SIG-M5 treated with dmso at 0.1 percent for 504 hours (cell line): ENCODE measurements at regions not wholly inside any gene's neighbourhood (a gene's known extent, or its start where the extent isn't known, plus 50 kb on each side); places are given as distances from the start of the nearest gene placed in this dataset.
A peak's percentile ranks its signal among the peaks of the same experiment; 100 is the strongest.
"Not testable (repeated sequence)": the region's sequence is repeated elsewhere in the genome, so short reads cannot be mapped to it uniquely, and the experiment has no call there.

Source experiments
- DNase-seq: peaks from one replicate; lab custom pipeline; 2025; ENCODE audit not compliant: unreplicated experiment; lab: John Stamatoyannopoulos, UW

DNA sequence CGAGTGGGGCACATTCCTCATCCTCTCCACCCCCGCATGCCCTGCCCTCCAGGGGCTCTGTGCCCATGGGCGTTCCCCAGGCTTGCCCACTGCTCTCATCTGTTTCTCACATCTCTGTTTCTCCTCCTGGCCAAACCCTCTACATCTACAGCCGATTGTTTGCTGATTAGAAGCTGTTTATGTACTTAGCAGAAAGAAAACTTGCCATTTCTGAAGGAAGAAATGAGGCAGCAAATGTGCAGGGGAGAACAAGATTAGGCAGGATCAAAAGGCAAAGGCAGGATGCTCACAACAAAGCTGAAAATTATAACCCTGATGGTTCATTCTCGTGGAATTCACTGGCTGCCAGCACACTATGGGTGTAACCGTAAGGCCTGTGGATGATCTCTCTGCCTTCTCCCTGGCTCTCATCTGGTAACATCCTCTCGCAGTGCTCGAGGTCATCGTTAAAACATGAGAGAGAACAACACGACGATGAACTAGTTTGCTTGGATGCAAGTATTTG lies 111.6 kb upstream of the KLF14 start:
- no peak for DNase-seq

DNA sequence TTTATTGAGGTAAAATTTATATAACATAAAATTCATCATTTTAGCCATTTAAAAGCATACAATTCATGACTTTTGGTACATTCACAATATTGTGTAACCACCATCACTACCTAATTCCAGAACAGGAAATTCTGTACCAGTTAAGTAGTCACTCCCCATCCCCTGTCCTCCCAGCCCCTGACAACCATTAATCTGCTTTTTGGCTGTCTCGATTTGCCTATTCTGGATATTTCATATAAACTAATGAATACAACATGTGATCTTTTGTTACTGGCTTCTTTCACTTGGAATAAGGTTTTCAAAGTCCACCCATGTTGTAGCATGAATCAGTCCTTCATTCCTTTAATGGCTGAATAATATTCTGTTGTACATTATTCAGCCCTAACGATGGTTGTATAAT lies 115.6 kb upstream of the KLF14 start:
- no peak for DNase-seq

- DNase-seq, result no peak
Measured at GRCh38 chr7:130850956-130851355, 116.9 kb upstream of the KLF14 start.

DNA sequence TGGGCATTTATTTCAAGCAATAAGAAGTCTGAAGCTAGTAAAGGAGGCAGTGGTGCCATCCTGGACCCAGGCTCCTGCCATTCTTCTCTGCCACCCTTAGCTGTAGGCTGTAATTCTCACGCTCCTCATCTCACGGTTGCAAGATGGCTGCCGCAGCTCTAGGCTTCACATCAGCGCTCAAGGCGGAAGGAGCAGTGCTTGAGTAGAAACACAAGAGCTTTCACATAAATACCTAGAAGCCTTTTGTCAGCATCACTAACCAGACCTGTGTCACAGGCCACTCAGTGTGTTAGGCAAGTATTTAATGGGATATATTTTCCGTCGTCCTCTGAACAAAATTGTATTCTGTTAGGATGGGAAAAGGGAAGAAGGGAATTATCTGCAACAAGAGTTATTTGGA lies 118.9 kb upstream of the KLF14 start:
- DNase-seq, result no peak

DNA sequence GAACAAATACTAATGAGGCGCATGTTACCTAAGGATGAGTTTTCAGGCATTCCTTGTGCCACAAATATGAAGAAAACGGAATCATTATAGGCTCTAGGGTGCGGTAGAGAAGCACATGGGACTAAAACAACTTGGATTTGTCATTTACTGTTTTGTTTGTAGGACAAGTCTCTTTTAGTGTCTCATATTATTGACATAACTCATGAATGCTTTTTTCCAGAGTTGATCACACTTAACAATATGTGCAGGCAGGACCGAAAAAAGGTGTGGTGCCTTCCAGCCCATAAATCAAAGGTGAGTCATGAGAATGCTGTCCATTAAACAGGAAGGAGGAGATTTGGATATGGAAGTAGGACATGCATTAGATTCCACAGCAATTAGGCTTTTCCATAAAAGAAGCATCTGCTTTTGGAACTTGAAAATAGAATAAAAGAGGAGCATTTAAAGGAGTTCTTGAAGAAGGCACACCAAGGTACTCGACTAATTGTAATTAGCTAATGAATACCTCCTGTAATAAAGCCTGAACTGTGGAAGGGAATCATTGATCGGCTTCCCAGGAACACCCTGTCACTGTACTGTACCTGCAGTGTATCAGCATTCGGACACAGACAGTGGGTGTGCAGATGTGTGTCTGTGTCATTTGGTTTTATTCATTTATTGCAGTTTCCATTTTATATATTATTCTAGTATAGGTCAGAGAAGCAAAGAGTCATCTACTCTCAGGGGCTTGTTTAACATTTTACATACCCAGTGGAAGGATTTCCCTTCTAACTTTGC lies 119.7 kb upstream of the KLF14 start:
- DNase-seq, result no peak

DNA sequence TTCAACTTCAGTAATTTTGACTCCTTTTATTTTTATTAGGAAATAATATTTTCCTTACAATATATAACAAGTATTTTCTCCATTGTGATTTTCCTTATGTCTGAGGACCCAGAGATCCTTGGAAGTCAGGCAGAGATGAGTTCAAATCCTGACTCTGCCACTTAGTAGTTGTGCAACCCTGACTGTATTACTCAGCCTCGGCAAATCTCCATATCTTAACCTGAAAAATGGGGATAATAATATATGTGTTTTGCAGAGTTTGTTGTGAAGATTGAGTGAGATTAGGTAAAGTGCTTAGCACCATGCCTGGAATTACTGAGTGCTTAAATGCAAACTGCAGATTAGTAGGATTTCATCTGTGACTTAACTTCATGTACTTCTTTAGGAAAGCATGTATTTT lies 120.5 kb upstream of the KLF14 start:
- DNase-seq, result no peak

DNA sequence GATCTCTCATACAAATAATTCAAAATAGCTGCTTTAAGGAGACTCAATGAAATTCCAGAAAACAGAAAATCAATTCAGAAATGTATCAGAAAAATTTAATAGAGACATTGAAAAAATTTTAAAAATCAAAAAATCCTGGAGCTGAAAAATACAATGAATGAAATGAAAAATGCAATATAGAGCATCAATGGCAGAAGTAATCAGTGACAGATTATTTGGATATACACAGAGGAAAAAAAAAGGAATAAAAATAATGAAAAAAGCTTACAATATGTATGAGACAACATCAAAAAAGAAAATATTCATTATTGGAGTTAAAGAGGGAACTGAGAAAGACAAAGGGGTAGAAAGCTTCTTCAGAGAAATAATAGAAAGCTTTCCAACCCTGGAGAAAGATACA lies 122.9 kb upstream of the KLF14 start:
- no peak for DNase-seq

GRCh38 chr7:130860832-130861231 lies 126.8 kb upstream of the KLF14 start:
- DNase-seq, result not testable (repeated sequence)

- DNase-seq, result peak; percentile 20
Measured at GRCh38 chr7:130865408-130866236, 131.6 kb upstream of the KLF14 start.

GRCh38 chr7:130867039-130867438 lies 133.0 kb upstream of the KLF14 start:
- no peak for DNase-seq

DNA sequence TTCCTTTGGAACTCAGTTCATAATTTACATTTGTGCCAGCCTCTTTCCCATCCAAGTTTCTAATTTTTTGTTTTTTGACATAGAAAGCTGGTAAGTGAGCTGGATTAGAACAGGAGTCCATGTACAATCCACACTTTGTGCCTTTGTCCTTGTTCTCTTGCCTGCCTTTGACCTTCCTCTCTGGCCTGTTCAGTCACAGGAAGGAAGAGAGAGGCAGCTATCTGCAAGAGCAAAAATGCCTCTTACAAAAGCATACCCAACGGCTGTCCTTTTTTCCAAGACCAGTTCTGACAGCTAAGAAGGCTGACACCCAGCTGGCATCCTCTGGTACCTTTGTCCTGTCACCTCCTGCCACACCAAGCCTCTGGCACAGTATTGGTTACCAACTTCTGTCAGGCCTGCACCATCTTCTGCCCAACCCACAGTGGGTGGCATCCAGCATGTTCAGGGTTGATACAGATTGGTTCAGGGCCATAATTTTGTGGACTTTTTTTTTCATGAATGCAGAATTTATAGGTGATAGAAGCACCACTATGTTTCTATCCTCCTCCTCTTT lies 133.7 kb upstream of the KLF14 start:
- no peak for DNase-seq

DNA sequence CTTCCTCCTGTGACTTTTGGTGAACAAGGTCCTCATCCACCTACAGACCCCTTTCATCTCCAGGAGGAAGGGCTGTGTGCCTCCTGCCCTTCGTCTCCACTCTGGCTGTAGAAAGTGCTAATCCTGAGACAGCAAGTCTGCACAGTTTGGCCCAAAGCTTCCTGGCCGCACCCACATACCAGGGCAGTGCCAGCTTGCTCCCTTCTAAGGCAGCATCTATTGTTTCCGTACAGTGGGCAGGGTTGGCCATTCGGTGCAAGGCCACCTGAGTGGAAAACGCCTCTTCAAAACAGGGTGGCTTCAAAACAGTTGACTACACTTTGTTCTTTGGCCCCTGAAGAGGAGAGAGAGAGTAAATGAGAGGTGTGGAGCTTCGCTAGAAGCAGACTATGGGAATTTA lies 134.1 kb upstream of the KLF14 start:
- no peak for DNase-seq

- DNase-seq, result no peak
Measured at GRCh38 chr7:130869918-130870317, 135.9 kb upstream of the KLF14 start.

- DNase-seq, result no peak
Measured at GRCh38 chr7:130872341-130872740, 138.3 kb upstream of the KLF14 start.

DNA sequence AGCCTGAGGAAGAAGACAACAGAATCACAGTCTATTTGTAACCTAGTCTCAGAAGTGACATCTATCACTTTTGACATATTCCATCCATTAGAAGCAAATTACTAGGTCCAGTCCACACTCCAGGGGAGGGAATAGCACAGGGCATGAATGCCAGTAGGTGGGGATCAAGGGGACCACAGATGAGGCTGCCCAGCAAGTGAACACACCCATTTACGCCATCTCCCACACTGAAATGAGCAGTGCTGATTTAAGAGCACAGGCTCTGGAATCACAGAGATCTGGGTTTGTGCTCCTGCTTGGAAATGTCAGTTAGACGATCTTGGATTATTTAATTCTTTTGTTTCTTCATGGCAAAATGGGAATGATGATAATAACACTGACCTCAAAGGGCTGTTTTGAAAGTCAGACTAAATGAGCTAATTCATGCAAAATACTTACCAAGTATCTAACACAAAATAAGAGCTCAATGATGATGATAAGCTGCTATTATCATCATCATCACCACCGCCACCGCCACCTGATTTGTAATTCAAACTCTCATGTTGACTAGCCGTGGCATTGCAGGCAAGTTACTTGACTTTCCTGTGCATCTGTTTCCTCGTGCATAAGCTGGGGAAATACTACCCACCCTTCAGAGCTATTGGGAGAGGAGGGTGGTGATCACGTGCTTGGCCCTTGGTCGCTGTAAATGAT lies 138.9 kb upstream of the KLF14 start:
- DNase-seq, result no peak

GRCh38 chr7:130874071-130874915 lies 140.3 kb upstream of the KLF14 start:
- no peak for DNase-seq

DNA sequence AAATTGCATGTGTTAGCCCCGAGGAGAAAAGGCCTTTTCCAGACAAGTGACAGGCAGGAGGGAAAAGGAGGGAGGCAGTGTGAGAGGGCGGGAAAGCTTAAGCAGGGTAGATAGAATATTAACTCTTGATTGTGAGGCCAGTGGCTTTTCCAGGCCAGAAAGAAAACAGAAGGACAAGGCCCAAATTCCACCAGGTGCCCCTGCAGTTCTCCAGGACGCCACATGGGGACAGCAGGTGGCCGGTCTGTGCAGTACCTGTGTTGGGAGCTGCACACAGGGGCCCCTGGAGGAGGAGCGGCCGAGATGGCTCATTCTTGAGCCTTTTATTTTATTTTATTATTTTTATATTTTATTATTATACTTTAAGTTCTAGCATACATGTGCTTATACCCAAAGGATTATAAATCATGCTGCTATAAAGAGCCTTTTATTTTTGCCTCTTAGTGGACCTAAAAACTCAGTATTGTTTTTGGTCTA lies 141.3 kb upstream of the KLF14 start:
- DNase-seq, result no peak

DNA sequence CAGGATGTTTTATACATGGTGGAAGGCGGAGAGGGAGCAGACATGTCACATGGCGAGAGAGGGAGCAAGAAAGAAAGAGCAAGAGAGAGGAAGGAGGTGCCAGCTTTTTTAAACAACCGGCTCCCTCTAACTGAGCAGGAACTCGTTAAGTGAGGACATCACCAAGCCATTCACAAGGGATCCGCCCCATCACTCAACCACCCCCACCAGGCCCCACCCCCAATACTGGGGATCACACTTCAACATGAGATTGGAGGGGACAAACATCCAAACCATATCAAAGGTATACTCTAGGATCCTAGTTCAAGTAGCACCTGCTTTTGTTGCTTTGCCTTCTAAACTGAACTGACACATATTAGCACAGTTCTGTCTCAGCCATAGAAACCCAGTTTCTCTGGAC lies 141.9 kb upstream of the KLF14 start:
- no peak for DNase-seq

GRCh38 chr7:130877236-130877990 lies 143.4 kb upstream of the KLF14 start:
- no peak for DNase-seq

DNA sequence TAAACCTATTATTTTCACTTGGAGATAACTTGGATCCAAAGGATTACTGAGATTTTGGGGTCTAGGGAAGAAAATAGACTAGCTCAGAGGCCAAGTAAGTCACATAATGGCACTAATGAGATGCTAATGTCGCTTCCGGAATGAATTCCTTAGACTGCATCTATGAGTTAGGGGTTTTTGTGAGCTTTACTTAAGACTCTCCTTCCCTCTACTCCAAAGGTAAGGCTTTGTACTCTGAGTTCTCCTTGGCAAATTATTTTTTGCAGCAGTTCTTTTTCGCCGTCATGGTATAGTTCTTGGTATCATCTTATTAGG lies 143.9 kb upstream of the KLF14 start:
- no peak for DNase-seq
